Fibroblast of mammary gland (primary cell): ENCODE measurements at regions not wholly inside any gene's neighbourhood (a gene's known extent, or its start where the extent isn't known, plus 50 kb on each side); places are given as distances from the start of the nearest gene placed in this dataset.

ENCODE experiments used
- DNase-seq: peaks from one replicate; pipeline ENCODE4 v3.0.0-alpha.2; 2010; ENCODE audit warnings: low read depth
- H3K4me3 ChIP-seq: 2 replicates; pipeline ENCODE4 v1.5.1; 2011; ENCODE audit warnings: low read depth, mild to moderate bottlenecking, low read length, moderate library complexity; ENCODE audit not compliant: control insufficient read depth
- TF ChIP-seq, protein P1 (sequence below): conservative IDR thresholded peaks from 2 replicates; pipeline ENCODE4 v1.5.1; 2011; ENCODE audit warnings: low read depth, low read length, inconsistent platforms; ENCODE audit not compliant: control insufficient read depth, insufficient read depth

- TF ChIP-seq, protein P1, sequence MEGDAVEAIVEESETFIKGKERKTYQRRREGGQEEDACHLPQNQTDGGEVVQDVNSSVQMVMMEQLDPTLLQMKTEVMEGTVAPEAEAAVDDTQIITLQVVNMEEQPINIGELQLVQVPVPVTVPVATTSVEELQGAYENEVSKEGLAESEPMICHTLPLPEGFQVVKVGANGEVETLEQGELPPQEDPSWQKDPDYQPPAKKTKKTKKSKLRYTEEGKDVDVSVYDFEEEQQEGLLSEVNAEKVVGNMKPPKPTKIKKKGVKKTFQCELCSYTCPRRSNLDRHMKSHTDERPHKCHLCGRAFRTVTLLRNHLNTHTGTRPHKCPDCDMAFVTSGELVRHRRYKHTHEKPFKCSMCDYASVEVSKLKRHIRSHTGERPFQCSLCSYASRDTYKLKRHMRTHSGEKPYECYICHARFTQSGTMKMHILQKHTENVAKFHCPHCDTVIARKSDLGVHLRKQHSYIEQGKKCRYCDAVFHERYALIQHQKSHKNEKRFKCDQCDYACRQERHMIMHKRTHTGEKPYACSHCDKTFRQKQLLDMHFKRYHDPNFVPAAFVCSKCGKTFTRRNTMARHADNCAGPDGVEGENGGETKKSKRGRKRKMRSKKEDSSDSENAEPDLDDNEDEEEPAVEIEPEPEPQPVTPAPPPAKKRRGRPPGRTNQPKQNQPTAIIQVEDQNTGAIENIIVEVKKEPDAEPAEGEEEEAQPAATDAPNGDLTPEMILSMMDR: no peak
- no peak for DNase-seq
- no peak overlapping the region for H3K4me3 ChIP-seq
Measured at GRCh38 chr10:123500110-123500509, 166.0 kb upstream of the GPR26 start.

DNA sequence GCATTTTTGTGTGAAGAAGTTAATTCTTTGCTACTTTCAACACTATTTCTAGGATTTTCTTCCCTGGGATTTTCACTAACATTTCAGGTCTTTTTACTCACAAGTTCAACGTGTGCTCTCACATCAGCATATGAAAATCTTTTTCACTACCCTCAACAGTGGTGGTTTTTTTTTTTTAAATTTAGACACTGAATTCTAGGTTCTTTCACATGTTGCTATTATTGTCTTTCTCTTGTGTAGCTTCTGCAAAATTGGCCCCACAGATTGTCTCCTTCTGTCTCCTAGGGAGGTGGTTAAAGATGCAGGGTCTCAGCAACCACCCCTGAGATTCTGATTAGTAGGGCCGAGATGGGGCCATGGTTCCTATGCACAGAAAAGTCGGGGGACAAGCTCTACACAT, 165.0 kb upstream of the GPR26 start:
- TF ChIP-seq, protein P1: no peak
- DNase-seq: no peak
- H3K4me3 ChIP-seq: no peak overlapping the region

GRCh38 chr10:123502983-123503382, 163.2 kb upstream of the GPR26 start:
- TF ChIP-seq, protein P1: no peak
- no peak overlapping the region for H3K4me3 ChIP-seq
- DNase-seq: no peak

- TF ChIP-seq, protein P1: no peak
- DNase-seq: no peak
- no peak overlapping the region for H3K4me3 ChIP-seq
Measured at GRCh38 chr10:123506455-123506854, 159.7 kb upstream of the GPR26 start.

GRCh38 chr10:123507298-123507697, 158.9 kb upstream of the GPR26 start:
- H3K4me3 ChIP-seq: no peak overlapping the region
- DNase-seq: no peak
- TF ChIP-seq, protein P1: no peak

DNA sequence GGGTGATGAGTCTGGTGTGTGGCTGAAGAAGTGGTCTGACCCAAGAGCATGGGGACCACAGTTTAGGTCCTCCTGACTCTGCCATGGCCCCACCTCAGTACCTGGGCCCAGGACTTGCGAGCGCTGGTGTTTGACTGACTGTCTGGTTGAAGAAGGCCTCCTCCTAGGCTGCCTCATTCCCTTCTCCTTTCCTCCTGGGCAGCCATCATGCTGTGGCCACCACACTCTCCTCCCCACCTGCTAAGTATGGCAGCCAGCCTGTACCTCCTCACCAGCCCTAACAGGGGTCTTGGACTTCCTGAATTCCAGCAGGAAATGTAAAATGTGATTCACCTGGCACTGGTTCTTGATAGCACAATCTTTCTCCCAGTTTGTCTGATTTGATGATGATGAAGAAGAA, 156.8 kb upstream of the GPR26 start:
- DNase-seq: no peak
- no peak overlapping the region for H3K4me3 ChIP-seq
- TF ChIP-seq, protein P1: no peak

DNA sequence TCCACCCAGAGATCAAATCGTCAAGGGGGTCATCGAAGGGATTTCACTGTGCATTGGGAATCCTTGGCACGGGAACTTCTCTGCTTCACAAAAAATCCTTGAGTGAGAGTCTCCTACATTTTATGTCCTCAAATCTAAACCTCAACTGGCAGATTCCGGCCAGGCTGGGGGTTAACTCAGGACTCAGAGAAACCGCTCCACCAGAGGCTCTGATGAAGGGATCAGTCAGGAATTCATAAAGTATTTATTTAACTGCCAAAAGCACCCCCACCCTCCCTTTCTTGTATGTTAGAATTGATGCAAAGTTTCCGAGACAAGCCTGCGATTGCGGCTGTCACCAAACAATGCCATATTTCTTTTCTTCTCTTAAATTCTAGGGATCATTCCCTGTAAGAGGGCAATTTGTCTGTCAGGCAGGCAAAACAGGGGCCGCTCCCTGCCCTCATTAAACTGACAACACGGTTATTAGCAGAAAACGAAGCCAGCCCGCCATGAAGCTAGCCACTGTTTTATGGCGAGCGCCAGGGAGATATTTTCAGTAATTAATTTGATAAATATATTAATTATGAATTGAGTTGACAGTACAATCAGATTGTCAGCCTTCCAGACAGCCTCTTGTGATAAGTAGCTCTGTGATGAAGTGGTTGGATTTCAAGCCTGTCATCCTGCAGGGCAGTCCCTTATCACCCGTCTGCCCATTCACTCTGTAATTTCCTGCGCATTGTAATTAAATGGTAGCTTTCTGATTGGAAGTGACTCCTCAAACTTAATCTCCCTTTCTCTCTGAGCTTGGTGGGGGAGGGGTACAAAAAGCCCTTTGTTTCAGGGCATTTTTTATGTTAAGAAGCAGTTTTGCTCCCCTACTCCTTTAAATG, 153.0 kb upstream of the GPR26 start:
- TF ChIP-seq, protein P1: no peak
- no peak overlapping the region for H3K4me3 ChIP-seq
- no peak for DNase-seq
